LNCAP (cell line): ENCODE measurements at regions not wholly inside any gene's neighbourhood (a gene's known extent, or its start where the extent isn't known, plus 50 kb on each side); places are given as distances from the start of the nearest gene placed in this dataset.

Experiments used
- CTCF ChIP-seq: fragments of 450-650 bp; IDR thresholded peaks from 2 replicates; pipeline ENCODE4 v1.5.1; 2017; ENCODE audit warnings: mild to moderate bottlenecking

GRCh38 chr20:51089272-51089781 lies 66.4 kb upstream of the KCNG1 start:
- TF ChIP-seq CTCF = no peak

DNA sequence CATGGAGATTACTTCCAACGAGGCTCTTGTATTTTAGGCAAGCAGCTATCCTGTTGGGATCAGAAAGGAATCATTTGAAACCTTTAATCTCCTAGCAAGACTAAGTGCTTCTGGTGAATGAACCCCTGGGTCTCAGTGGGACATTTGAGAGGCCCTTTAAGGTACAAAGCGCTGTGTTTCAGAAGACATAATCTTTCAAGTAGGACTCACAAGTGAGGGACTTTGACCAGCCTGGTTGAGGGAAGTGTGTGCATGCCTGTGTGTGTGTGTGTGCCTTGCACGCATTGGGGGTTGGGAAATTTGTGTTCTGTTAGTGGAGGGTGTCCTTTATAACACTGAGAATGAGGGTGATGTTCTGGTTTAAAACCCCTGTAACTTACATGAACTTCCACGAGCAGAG lies 64.4 kb upstream of the KCNG1 start:
- no peak for TF ChIP-seq CTCF

DNA sequence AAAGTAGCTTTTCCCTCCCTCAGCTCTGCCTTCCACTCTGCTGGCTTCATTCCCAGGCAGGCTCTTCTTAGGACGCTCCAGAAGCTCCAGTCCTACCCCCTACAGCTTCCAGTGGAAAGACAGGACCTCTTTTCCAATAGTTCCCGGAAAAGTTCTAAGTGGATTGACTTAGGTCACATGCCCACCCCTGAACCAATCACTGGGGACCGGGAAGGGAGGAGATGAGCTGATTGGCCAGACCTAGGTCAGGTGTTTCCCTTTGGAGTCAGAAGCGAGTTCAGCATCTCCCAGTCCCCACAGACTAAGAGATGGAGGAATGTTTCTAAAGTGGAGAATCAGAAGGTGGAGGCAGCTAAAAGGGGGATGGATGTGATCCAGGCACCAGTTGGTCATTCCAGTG lies 62.9 kb upstream of the KCNG1 start:
- no peak for TF ChIP-seq CTCF

DNA sequence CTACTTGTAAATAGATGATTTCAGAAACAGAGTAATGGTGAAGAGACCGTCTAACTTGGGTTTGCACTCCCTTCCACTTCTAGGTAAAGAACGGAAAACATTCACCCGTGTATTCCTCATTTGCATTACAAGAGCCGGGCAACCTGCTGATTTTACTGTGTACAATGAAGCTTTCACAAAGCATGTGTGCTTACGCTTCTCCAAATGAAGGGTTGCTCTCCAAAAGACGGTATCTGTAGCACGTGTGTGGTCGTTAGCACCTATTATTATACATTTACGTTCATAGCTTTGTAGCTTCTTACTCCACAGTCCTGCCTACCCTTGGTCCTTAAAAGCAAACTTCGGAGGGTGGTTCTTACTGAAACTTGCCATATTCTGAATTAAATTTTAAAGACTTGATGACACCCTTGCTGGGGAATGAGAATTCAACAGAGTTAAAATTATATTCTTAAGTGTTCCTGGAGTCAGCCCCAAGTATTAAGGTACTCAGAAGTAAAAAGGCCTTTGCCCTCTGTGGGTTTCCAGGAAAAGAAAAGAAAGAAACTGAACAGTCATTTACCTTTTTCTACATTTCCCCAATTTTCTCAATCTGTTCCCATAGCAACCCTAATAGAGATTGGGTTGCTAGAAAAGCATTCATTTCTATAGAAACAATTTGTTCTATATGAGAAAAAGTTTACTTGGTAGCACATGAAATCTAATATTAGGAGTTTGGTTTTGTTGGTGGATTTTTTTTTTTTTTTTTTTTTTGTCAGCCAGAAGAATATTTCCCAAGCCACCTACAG lies 61.9 kb upstream of the KCNG1 start:
- TF ChIP-seq CTCF = no peak

GRCh38 chr20:51083447-51083846 lies 60.5 kb upstream of the KCNG1 start:
- TF ChIP-seq CTCF = no peak

DNA sequence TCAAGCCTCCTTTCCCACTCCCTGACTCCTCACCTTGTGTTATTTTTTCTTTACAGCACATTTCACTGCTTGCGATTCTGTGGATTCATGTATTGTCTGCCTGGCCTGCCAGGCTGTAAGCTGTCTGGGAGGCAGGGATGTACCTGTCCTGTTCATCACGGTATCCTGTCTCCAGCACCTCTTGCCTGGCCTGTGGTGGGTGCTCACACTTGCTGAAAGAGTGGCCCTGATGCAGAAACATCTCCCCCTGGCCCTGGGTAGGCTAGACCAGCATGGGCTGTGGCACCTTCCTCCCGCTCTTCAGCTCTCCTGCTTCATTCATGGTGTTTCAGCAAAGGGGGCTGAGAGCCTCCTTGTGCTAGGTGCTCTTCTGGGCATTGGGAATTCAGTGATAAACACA lies 60.1 kb upstream of the KCNG1 start:
- no peak for TF ChIP-seq CTCF

DNA sequence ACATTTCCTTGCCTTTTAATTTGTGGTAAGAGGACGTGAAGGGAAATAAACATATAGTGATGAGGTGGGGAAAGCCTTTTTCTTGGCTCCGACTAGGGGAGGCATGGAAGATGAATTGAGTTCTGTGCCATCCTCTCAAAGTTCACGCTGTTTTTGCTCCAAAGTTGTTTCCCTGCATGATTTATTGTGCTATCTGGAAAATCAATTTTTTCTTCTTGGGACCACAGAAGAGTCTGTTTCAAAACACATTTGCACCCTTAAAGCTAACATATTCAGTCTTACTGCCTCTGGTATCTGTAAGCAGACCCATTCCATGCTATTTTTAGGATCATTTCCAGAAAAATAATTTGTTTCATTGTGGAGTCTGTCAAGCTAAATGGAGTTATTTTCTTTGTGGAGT lies 57.6 kb upstream of the KCNG1 start:
- TF ChIP-seq CTCF = no peak

DNA sequence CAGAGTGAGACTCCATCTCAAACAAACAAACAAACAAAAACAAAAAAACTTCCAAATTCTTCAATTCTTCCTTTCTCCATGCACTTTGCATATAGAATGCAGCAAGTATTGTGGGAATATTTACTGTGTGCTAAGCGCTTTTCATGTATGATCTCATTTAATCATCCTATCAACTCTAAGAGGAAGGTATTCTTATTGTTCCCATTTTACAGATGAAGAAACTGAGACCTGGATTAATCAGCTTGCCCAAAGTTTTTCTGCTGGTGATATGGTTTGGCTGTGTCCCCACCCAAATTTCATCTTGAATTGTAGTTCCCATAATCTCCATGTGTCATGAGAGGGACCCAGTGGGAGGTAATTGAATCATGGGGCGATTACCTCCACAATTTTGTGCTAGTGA lies 56.6 kb upstream of the KCNG1 start:
- no peak for TF ChIP-seq CTCF
